ENCODE measurements at regions not wholly inside any gene's neighbourhood (a gene's known extent, or its start where the extent isn't known, plus 50 kb on each side); places are given as distances from the start of the nearest gene placed in this dataset.

- TF ChIP-seq, protein P1, sequence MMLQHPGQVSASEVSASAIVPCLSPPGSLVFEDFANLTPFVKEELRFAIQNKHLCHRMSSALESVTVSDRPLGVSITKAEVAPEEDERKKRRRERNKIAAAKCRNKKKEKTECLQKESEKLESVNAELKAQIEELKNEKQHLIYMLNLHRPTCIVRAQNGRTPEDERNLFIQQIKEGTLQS (IDR thresholded peaks at IDR 0.05; ENCODE audit: borderline replicate concordance, extremely low read depth, low read depth, low read length), result no peak
- TF ChIP-seq MEF2A (IDR thresholded peaks at IDR 0.05; ENCODE audit: insufficient read depth, low read depth, low read length), result no peak
These were observed 1701.5 kb upstream of the TENM3 start (continued) for GRCh38 chr4:180541678-180542077.

DNA sequence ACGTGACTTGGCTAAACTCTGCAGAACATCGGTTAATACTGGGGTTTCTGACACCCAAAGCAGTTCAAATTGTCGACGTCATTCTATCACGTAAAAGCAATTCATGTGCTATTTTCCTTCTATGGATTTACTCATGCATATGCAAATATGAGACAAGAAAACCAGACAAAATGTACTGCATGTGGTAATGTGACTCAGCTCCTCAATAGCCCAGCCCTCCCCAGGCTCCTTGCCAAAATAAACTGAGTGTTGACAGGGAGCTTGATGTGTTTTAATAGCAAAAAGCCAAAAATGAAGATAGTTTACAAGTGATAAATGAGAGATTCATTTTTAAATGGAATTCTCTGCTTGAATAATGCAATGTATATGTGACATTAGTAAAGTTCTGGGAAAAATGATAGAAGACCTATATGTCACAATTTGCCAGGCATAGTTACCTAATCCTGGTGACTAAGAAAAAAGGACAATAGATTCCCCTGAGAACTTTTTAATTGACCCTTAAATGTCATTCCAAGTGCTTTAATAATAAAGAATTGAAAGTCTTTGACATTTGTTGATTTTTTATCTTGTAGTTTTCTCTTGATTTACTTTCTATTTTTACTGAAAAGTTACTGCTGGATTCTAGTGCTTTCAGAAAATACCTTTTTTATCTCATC lies 1700.6 kb upstream of the TENM3 start:
- H2AFZ ChIP-seq (ENCODE audit: control insufficient read depth, low read depth, low read length), result no peak overlapping the region
- CTCF ChIA-PET, result no interaction called here
- ATAC-seq (no peak), DNase-seq (ENCODE audit: low read depth, low spot score) (no peak), FAIRE-seq (no peak)
- RAD21 ChIA-PET (ENCODE audit: unreplicated experiment), result no interaction called here
- POLR2A ChIA-PET, result no interaction called here
- no peaks in the 10 kb centered on the region for H3K27me3 ChIP-seq (replicated peaks in 1 of 2; ENCODE audit: control insufficient read depth in 2 of 2, insufficient read depth in 2 of 2, low read length in 1 of 2)
- H3K36me3 ChIP-seq (ENCODE audit: control insufficient read depth in 2 of 2, insufficient read depth in 2 of 2, low read length in 1 of 2), result no peaks in the 10 kb centered on the region
- in situ Hi-C loops (cut with MboI) (no loop called here), intact Hi-C loops (cut with micrococcal nuclease; ENCODE audit: unreplicated experiment) (no loop called here)
- no peaks in the 10 kb centered on the region for H3K4me1 ChIP-seq (ENCODE audit: control insufficient read depth, insufficient read depth, low read length)
- H3K4me2 ChIP-seq (ENCODE audit: control insufficient read depth, insufficient read depth), result no peak overlapping the region
- WGBS (ENCODE audit: insufficient coverage, insufficient replicate concordance, low lambda C conversion rate, missing lambda C conversion rate), result 74% methylated on average over 5 of the region's 5 CpGs
- SMC1A ChIA-PET (ENCODE audit: uncharacterized antibody, unreplicated experiment), result no interaction called here
- TF ChIP-seq PBX3 (IDR thresholded peaks at IDR 0.05; ENCODE audit: insufficient replicate concordance, low read depth, low read length) (no peak), NFIC (IDR thresholded peaks at IDR 0.05; ENCODE audit: low read depth, low read length) (no peak), ZSCAN29 (IDR thresholded peaks at IDR 0.05) (no peak), SRF (IDR thresholded peaks at IDR 0.05; ENCODE audit: low read depth in 2 of 2, low read length in 2 of 2) (no peak), POU2F2 (IDR thresholded peaks at IDR 0.05; ENCODE audit: borderline replicate concordance, low read depth, low read length) (0 out of 3 replicates have a peak, but pooled peaks have one; percentile 24)
- no peak overlapping the region for H3K27ac ChIP-seq (ENCODE audit: control insufficient read depth, insufficient read depth)
- no TSS peak for BruUV-seq (replicated peaks)
- H3K79me2 ChIP-seq (ENCODE audit: control insufficient read depth, insufficient read depth, low read length), result no peaks in the 10 kb centered on the region
- H3K9ac ChIP-seq (ENCODE audit: control insufficient read depth, insufficient read depth, low read length), result no peak overlapping the region
- no peaks in the 10 kb centered on the region for H3K9me3 ChIP-seq (replicated peaks; ENCODE audit: control insufficient read depth, insufficient read depth, low read length)
- H4K20me1 ChIP-seq (ENCODE audit: control insufficient read depth, insufficient read depth), result no peaks in the 10 kb centered on the region
- H3K4me3 ChIP-seq, result no peak overlapping the region

All from GM12878 (cell line).